ENCODE measurements at regions not wholly inside any gene's neighbourhood (a gene's known extent, or its start where the extent isn't known, plus 50 kb on each side); places are given as distances from the start of the nearest gene placed in this dataset.

GRCh38 chr6:11346516-11346915 lies 114.0 kb upstream of the NEDD9 start:
- Histone ChIP-seq H3K4me3 (no peak overlapping the region), H3K9me3 (no peaks in the 10 kb centered on the region), H3K4me1 (peaks cover 2% of the 10 kb centered on the region; the same call in 1 of the 2 replicates), H3K36me3 (replicated peaks) (no peaks in the 10 kb centered on the region), H3K27me3 (ENCODE audit: low read depth) (no peaks in the 10 kb centered on the region)
- in situ Hi-C loops (cut with MboI; ENCODE audit: low sequenced_read_pairs): no loop called here
- DNase-seq (ENCODE audit: low spot score in 2 of 2): no peak

GRCh38 chr6:11345536-11345935 lies 113.1 kb upstream of the NEDD9 start:
- Histone ChIP-seq H3K9me3 (no peaks in the 10 kb centered on the region), H3K27me3 (ENCODE audit: low read depth) (no peaks in the 10 kb centered on the region), H3K4me3 (no peak overlapping the region), H3K4me1 (peaks cover 2% of the 10 kb centered on the region; the same call in 1 of the 2 replicates), H3K36me3 (replicated peaks) (no peaks in the 10 kb centered on the region)
- in situ Hi-C loops (cut with MboI; ENCODE audit: low sequenced_read_pairs): no loop called here
- no peak for DNase-seq (ENCODE audit: low spot score in 2 of 2)

GRCh38 chr6:11343963-11344723 lies 111.7 kb upstream of the NEDD9 start:
- Histone ChIP-seq H3K36me3 (replicated peaks) (no peaks in the 10 kb centered on the region), H3K27me3 (ENCODE audit: low read depth) (no peaks in the 10 kb centered on the region), H3K9me3 (no peaks in the 10 kb centered on the region), H3K4me1 (peaks cover 1% of the 10 kb centered on the region; the same call in 1 of the 2 replicates), H3K4me3 (no peak overlapping the region)
- DNase-seq (ENCODE audit: low spot score in 2 of 2): no peak
- in situ Hi-C loops (cut with MboI; ENCODE audit: low sequenced_read_pairs): no loop called here

GRCh38 chr6:11341867-11342266 lies 109.4 kb upstream of the NEDD9 start:
- no peaks in the 10 kb centered on the region for H3K27me3 ChIP-seq (ENCODE audit: low read depth)
- in situ Hi-C loops (cut with MboI; ENCODE audit: low sequenced_read_pairs): no loop called here

GRCh38 chr6:11341303-11341702 lies 108.8 kb upstream of the NEDD9 start:
- H3K27me3 ChIP-seq (ENCODE audit: low read depth): no peaks in the 10 kb centered on the region
- H3K4me3 ChIP-seq: no peak overlapping the region
- no peak for DNase-seq (ENCODE audit: low spot score in 2 of 2)
- H3K4me1 ChIP-seq: no peaks in the 10 kb centered on the region
- H3K9me3 ChIP-seq: no peaks in the 10 kb centered on the region
- in situ Hi-C loops (cut with MboI; ENCODE audit: low sequenced_read_pairs): no loop called here
- no peaks in the 10 kb centered on the region for H3K36me3 ChIP-seq (replicated peaks)

More at GRCh38 chr6:11341867-11342266, 109.4 kb upstream of the NEDD9 start:
- no peaks in the 10 kb centered on the region for H3K9me3 ChIP-seq
- DNase-seq (ENCODE audit: low spot score in 2 of 2): no peak
- no peaks in the 10 kb centered on the region for H3K36me3 ChIP-seq (replicated peaks)
- no peaks in the 10 kb centered on the region for H3K4me1 ChIP-seq
- no peak overlapping the region for H3K4me3 ChIP-seq

GRCh38 chr6:11339380-11339779 lies 106.9 kb upstream of the NEDD9 start:
- Histone ChIP-seq H3K27me3 (ENCODE audit: low read depth) (no peaks in the 10 kb centered on the region), H3K9me3 (no peaks in the 10 kb centered on the region), H3K4me3 (no peak overlapping the region), H3K4me1 (no peaks in the 10 kb centered on the region), H3K36me3 (replicated peaks) (no peaks in the 10 kb centered on the region)
- in situ Hi-C loops (cut with MboI; ENCODE audit: low sequenced_read_pairs): no loop called here
- no peak for DNase-seq (ENCODE audit: low spot score in 2 of 2)

GRCh38 chr6:11337306-11337705 lies 104.8 kb upstream of the NEDD9 start:
- H3K36me3 ChIP-seq (replicated peaks): no peaks in the 10 kb centered on the region
- no peak overlapping the region for H3K4me3 ChIP-seq
- no peaks in the 10 kb centered on the region for H3K9me3 ChIP-seq
- no peak for DNase-seq (ENCODE audit: low spot score in 2 of 2)
- in situ Hi-C loops (cut with MboI; ENCODE audit: low sequenced_read_pairs): no loop called here
- H3K4me1 ChIP-seq: no peaks in the 10 kb centered on the region
- no peaks in the 10 kb centered on the region for H3K27me3 ChIP-seq (ENCODE audit: low read depth)

GRCh38 chr6:11335826-11336225 lies 103.4 kb upstream of the NEDD9 start:
- DNase-seq (ENCODE audit: low spot score in 2 of 2): no peak
- in situ Hi-C loops (cut with MboI; ENCODE audit: low sequenced_read_pairs): no loop called here
- Histone ChIP-seq H3K4me3 (no peak overlapping the region), H3K9me3 (no peaks in the 10 kb centered on the region), H3K4me1 (no peaks in the 10 kb centered on the region), H3K36me3 (replicated peaks) (no peaks in the 10 kb centered on the region), H3K27me3 (ENCODE audit: low read depth) (no peaks in the 10 kb centered on the region)

GRCh38 chr6:11333132-11333849 lies 100.8 kb upstream of the NEDD9 start:
- H3K4me3 ChIP-seq: no peak overlapping the region
- no peaks in the 10 kb centered on the region for H3K4me1 ChIP-seq
- H3K36me3 ChIP-seq (replicated peaks): no peaks in the 10 kb centered on the region
- H3K9me3 ChIP-seq: no peaks in the 10 kb centered on the region
- in situ Hi-C loops (cut with MboI; ENCODE audit: low sequenced_read_pairs): no loop called here
- no peaks in the 10 kb centered on the region for H3K27me3 ChIP-seq (ENCODE audit: low read depth)
- no peak for DNase-seq (ENCODE audit: low spot score in 2 of 2)

GRCh38 chr6:11332463-11332862 lies 100.0 kb upstream of the NEDD9 start:
- Histone ChIP-seq H3K27me3 (ENCODE audit: low read depth) (no peaks in the 10 kb centered on the region), H3K4me3 (no peak overlapping the region), H3K36me3 (replicated peaks) (no peaks in the 10 kb centered on the region), H3K4me1 (peaks cover 4% of the 10 kb centered on the region), H3K9me3 (no peaks in the 10 kb centered on the region)
- in situ Hi-C loops (cut with MboI; ENCODE audit: low sequenced_read_pairs): no loop called here
- DNase-seq (ENCODE audit: low spot score in 2 of 2): no peak

GRCh38 chr6:11331111-11331510 lies 98.6 kb upstream of the NEDD9 start:
- Histone ChIP-seq H3K9me3 (no peaks in the 10 kb centered on the region), H3K36me3 (replicated peaks) (no peaks in the 10 kb centered on the region)
- in situ Hi-C loops (cut with MboI; ENCODE audit: low sequenced_read_pairs): no loop called here

GRCh38 chr6:11330413-11330760 lies 97.9 kb upstream of the NEDD9 start:
- DNase-seq (ENCODE audit: low spot score in 2 of 2): no peak
- Histone ChIP-seq H3K4me3 (no peak overlapping the region), H3K36me3 (replicated peaks) (no peaks in the 10 kb centered on the region), H3K27me3 (ENCODE audit: low read depth) (no peaks in the 10 kb centered on the region), H3K9me3 (no peaks in the 10 kb centered on the region), H3K4me1 (peaks cover 25% of the 10 kb centered on the region)
- in situ Hi-C loops (cut with MboI; ENCODE audit: low sequenced_read_pairs): no loop called here

More at GRCh38 chr6:11331111-11331510, 98.6 kb upstream of the NEDD9 start:
- Histone ChIP-seq H3K4me3 (no peak overlapping the region), H3K4me1 (peaks cover 18% of the 10 kb centered on the region), H3K27me3 (ENCODE audit: low read depth) (no peaks in the 10 kb centered on the region)
- no peak for DNase-seq (ENCODE audit: low spot score in 2 of 2)

GRCh38 chr6:11329726-11330412 lies 97.4 kb upstream of the NEDD9 start:
- peaks cover 30% of the 10 kb centered on the region for H3K4me1 ChIP-seq
- H3K9me3 ChIP-seq: no peaks in the 10 kb centered on the region
- H3K36me3 ChIP-seq (replicated peaks): no peaks in the 10 kb centered on the region
- H3K4me3 ChIP-seq: no peak overlapping the region
- DNase-seq (ENCODE audit: low spot score in 2 of 2): no peak
- in situ Hi-C loops (cut with MboI; ENCODE audit: low sequenced_read_pairs): no loop called here
- H3K27me3 ChIP-seq (ENCODE audit: low read depth): no peaks in the 10 kb centered on the region

Data from HAP-1 (cell line).